ENCODE measurements at regions not wholly inside any gene's neighbourhood (a gene's known extent, or its start where the extent isn't known, plus 50 kb on each side); places are given as distances from the start of the nearest gene placed in this dataset.

GRCh38 chr2:129129087-129129486, 810.4 kb upstream of the HS6ST1 start:
- 65 to 72% (median 71%) methylated on average over 4 of the region's 4 CpGs for WGBS, 3 donors
- Histone ChIP-seq H3K36me3 (ENCODE audit: insufficient read depth in 1 of 2, low read depth in 1 of 2) (no peaks in the 10 kb centered on the region), H3K9me3 (no peaks in the 10 kb centered on the region), H3K4me3 (no peak overlapping the region), H3K4me1 (no peaks in the 10 kb centered on the region), H3K27ac (no peak overlapping the region), H3K27me3 (ENCODE audit: insufficient read depth in 3 of 3, low read length in 2 of 3) (no peaks in the 10 kb centered on the region)
- DNase-seq (no peak), ATAC-seq (no peak)
- no peak for TF ChIP-seq CTCF (IDR thresholded peaks at IDR 0.05)
- intact Hi-C loops (cut with DNase I): no loop called here

DNA sequence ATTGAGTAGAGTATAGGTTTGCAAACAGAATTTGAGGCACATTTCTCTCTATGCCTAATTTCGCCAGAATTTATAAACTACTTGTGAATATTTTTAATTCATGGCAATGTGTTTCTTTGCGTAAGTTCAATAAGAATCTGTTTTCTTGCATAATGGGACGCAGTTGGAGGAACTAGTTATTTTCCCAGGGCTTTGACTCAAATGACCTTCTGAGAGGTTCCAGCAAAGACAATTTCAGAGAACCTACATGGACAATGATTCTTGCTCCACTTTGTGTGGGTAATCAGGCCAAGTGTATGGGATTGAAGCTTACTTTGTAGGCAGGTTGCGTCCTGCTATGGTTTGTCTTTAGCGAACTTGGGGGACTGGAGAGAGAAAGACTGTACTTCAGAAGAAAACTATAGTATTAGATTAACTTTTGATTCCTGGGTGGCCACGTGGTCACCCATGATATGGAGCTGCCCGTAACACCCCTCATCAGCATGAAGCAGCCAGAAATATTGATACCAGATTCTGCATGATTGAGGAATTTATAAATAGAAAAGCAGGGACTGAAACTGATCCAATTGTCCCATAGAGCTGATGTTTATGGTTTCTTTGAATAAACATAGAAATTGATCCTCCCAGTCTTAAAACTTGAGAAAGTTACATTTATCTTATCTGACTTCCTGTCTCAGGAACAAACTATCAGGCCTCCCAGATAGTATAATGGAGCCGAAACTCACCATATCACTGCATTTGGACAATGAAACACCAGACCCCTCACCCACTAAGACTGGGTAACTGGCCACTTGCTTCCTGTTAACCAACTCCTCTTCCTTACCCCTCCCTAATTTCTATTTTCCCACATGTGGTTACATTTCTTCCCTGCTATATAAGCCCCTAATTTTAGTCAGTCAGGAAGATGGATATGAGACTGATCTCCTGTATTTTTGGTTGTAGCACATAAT, 815.3 kb upstream of the HS6ST1 start:
- TF ChIP-seq CTCF (IDR thresholded peaks at IDR 0.05): no peak
- DNase-seq: no peak
- Histone ChIP-seq H3K27me3 (ENCODE audit: insufficient read depth in 3 of 3, low read length in 2 of 3) (no peaks in the 10 kb centered on the region), H3K36me3 (ENCODE audit: insufficient read depth in 1 of 2, low read depth in 1 of 2) (no peaks in the 10 kb centered on the region), H3K9me3 (no peaks in the 10 kb centered on the region), H3K27ac (no peak overlapping the region), H3K4me1 (no peaks in the 10 kb centered on the region), H3K4me3 (no peak overlapping the region)
- no peak for ATAC-seq
- intact Hi-C loops (cut with DNase I): no loop called here
- WGBS, 3 donors: 84 to 94% (median 92%) methylated on average over 8 of the region's 8 CpGs

GRCh38 chr2:129135017-129135416, 816.3 kb upstream of the HS6ST1 start:
- WGBS, 3 donors: 82 to 89% (median 89%) methylated on average over 5 of the region's 5 CpGs
- Histone ChIP-seq H3K27me3 (ENCODE audit: insufficient read depth in 3 of 3, low read length in 2 of 3) (no peaks in the 10 kb centered on the region), H3K9me3 (no peaks in the 10 kb centered on the region), H3K4me3 (no peak overlapping the region), H3K4me1 (no peaks in the 10 kb centered on the region), H3K27ac (no peak overlapping the region), H3K36me3 (ENCODE audit: insufficient read depth in 1 of 2, low read depth in 1 of 2) (no peaks in the 10 kb centered on the region)
- intact Hi-C loops (cut with DNase I): no loop called here
- ATAC-seq: no peak
- no peak for DNase-seq
- no peak for TF ChIP-seq CTCF (IDR thresholded peaks at IDR 0.05)

DNA sequence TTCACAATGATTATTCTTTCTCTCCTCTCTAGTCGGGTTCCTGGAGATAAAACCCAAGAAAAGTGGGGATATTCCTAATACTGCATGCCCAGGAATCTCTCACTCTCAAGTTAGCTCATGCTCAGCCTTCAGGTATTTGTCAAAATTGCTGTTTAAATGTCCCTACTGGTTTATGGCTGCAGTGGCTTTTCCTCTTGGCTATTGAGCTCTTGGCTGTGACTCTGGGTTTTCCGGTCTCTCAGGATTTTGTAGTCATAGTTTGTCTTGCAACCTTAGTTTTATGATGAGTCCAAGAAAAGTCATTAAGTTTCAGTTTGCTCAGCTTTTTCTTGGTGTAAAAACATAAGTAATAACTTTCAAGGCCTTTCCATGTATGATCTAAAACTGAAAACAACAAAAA, 820.7 kb upstream of the HS6ST1 start:
- Histone ChIP-seq H3K36me3 (ENCODE audit: insufficient read depth in 1 of 2, low read depth in 1 of 2) (no peaks in the 10 kb centered on the region), H3K4me3 (no peak overlapping the region), H3K9me3 (no peaks in the 10 kb centered on the region), H3K4me1 (no peaks in the 10 kb centered on the region), H3K27me3 (ENCODE audit: insufficient read depth in 3 of 3, low read length in 2 of 3) (no peaks in the 10 kb centered on the region), H3K27ac (no peak overlapping the region)
- no peak for TF ChIP-seq CTCF (IDR thresholded peaks at IDR 0.05)
- intact Hi-C loops (cut with DNase I): no loop called here
- ATAC-seq: no peak
- WGBS, 3 donors: 73 to 83% (median 79%) methylated on average over 2 of the region's 2 CpGs
- no peak for DNase-seq

All from psoas muscle (tissue), 7 donors.